ENCODE measurements at regions not wholly inside any gene's neighbourhood (a gene's known extent, or its start where the extent isn't known, plus 50 kb on each side); places are given as distances from the start of the nearest gene placed in this dataset.

GRCh38 chr16:51872524-51872923 is 674.4 kb downstream of the TOX3 start:
- DNase-seq (ENCODE audit: low read depth) = no peak
- TF ChIP-seq, protein P1, sequence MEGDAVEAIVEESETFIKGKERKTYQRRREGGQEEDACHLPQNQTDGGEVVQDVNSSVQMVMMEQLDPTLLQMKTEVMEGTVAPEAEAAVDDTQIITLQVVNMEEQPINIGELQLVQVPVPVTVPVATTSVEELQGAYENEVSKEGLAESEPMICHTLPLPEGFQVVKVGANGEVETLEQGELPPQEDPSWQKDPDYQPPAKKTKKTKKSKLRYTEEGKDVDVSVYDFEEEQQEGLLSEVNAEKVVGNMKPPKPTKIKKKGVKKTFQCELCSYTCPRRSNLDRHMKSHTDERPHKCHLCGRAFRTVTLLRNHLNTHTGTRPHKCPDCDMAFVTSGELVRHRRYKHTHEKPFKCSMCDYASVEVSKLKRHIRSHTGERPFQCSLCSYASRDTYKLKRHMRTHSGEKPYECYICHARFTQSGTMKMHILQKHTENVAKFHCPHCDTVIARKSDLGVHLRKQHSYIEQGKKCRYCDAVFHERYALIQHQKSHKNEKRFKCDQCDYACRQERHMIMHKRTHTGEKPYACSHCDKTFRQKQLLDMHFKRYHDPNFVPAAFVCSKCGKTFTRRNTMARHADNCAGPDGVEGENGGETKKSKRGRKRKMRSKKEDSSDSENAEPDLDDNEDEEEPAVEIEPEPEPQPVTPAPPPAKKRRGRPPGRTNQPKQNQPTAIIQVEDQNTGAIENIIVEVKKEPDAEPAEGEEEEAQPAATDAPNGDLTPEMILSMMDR (IDR thresholded peaks at IDR 0.05; ENCODE audit: insufficient read depth, low read depth, low read length, missing control alignments) = no peak
- H3K4me3 ChIP-seq (ENCODE audit: low read length) = no peak overlapping the region

DNA sequence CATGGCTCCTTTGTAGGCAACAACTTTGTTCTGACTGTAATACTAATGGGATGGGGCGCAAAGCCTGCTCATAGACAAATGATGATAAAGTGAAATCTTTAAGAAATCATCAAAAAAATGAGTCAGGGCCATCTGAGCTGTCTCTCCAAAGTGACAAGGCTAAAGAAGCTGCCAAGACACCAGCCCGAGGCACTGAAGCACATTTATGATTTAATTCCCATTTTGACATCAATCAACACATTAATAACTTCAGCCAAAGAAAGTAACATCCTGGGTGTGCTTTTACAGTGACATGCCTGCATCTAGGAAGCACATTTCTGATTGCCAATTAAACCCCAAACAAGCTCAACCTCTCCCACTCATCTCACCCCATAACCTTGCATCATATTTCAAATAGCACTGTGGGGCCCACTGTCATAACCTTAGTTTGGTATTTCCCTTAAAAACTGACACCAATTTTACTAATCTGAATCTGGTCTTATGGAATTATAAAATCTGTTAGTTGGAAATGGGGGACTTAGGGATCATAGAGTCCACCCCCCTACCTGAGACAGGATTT is 676.6 kb downstream of the TOX3 start:
- no peak overlapping the region for H3K4me3 ChIP-seq (ENCODE audit: low read length)
- no peak for DNase-seq (ENCODE audit: low read depth)
- TF ChIP-seq, protein P1 (IDR thresholded peaks at IDR 0.05; ENCODE audit: insufficient read depth, low read depth, low read length, missing control alignments) = no peak

DNA sequence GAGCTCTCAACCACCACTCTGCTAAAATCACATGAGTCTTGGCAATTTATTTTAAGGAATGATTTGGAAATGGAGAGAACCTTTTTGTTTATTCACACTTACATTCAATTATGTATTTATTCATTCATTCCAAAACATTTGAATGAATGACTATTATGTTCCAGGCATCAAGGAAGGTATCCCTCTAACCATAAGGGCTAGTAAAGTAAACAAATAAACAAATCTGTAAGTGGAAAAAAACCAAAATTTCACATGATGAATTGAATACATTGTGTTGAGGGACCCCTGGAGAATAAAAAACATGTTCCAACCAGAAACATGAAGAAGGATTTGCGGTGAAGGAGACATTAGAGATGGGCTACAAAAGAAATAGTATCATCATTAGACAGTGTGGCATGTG is 677.8 kb downstream of the TOX3 start:
- TF ChIP-seq, protein P1 (IDR thresholded peaks at IDR 0.05; ENCODE audit: insufficient read depth, low read depth, low read length, missing control alignments) = no peak

GRCh38 chr16:51868631-51869030 is 678.3 kb downstream of the TOX3 start:
- TF ChIP-seq, protein P1 (IDR thresholded peaks at IDR 0.05; ENCODE audit: insufficient read depth, low read depth, low read length, missing control alignments) = no peak
- H3K4me3 ChIP-seq (ENCODE audit: low read length) = no peak overlapping the region
- peak; percentile 40 for DNase-seq (ENCODE audit: low read depth)

More for the DNA sequence above, 677.8 kb downstream of the TOX3 start:
- no peak overlapping the region for H3K4me3 ChIP-seq (ENCODE audit: low read length)
- DNase-seq (ENCODE audit: low read depth) = no peak

GRCh38 chr16:51867386-51868065 is 679.4 kb downstream of the TOX3 start:
- no peak for DNase-seq (ENCODE audit: low read depth)
- TF ChIP-seq, protein P1 (IDR thresholded peaks at IDR 0.05; ENCODE audit: insufficient read depth, low read depth, low read length, missing control alignments) = no peak
- no peak overlapping the region for H3K4me3 ChIP-seq (ENCODE audit: low read length)

DNA sequence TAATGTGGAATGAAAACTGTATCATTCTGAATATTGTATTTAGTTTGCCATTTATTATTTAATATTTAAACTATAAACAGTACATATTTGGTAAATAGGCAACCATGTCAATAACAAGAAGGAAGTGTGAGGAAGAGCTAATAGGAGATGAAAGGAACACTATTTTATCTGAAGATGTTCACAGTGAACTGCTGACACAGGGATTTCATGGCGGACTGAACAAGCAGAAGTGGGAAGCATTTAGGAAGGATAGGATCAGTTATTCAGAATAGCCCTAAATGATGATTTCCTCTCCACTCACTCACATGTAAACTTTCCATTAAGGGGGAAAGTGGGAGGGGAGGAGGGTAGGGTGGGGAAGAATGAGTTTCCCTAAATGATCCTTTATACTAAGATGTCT is 682.4 kb downstream of the TOX3 start:
- no peak for DNase-seq (ENCODE audit: low read depth)
- TF ChIP-seq, protein P1 (IDR thresholded peaks at IDR 0.05; ENCODE audit: insufficient read depth, low read depth, low read length, missing control alignments) = no peak
- H3K4me3 ChIP-seq (ENCODE audit: low read length) = no peak overlapping the region

All from epithelial cell of esophagus (primary cell).